ENCODE measurements at regions not wholly inside any gene's neighbourhood (a gene's known extent, or its start where the extent isn't known, plus 50 kb on each side); places are given as distances from the start of the nearest gene placed in this dataset.

GRCh38 chr10:35857860-35858259 lies 215.8 kb upstream of the FZD8 start:
- TF ChIP-seq CTCF (IDR thresholded peaks at IDR 0.05) (no peak), POLR2A (IDR thresholded peaks at IDR 0.05) (no peak)
